Vagina (tissue), 2 donors: ENCODE measurements at regions not wholly inside any gene's neighbourhood (a gene's known extent, or its start where the extent isn't known, plus 50 kb on each side); places are given as distances from the start of the nearest gene placed in this dataset.

Source experiments
- DNase-seq, 2 donors: peaks; one replicate each; pipeline ENCODE4 v3.0.0-alpha.2; 2017; ENCODE audit errors: extremely low spot score in 2 of 2
- H3K27ac ChIP-seq: fragments of 200-600 bp; sonication (generic); one replicate; pipeline ENCODE4 v1.5.1; 2019
- H3K27me3 ChIP-seq: fragments of 200-600 bp; sonication (generic); one replicate; pipeline ENCODE4 v1.5.1; 2019
- H3K36me3 ChIP-seq, 2 donors: fragments of 200-600 bp; sonication (generic); one replicate each; pipeline ENCODE4 v1.5.1; 2017 to 2019
- H3K4me1 ChIP-seq: fragments of 200-600 bp; sonication (generic); one replicate; pipeline ENCODE4 v1.5.1; 2019
- H3K4me3 ChIP-seq, 2 donors: fragments of 200-600 bp; sonication (generic); 1 replicate in 1 of 2; 2 replicates in 1 of 2; pipeline ENCODE4 v1.5.1; 2016 to 2019
- H3K9me3 ChIP-seq: fragments of 200-600 bp; sonication (generic); one replicate; pipeline ENCODE4 v1.5.1; 2019
- CTCF ChIP-seq, 3 experiments: fragments of 450-650 bp in 2 of 3; fragments of 200-600 bp in 1 of 3; sonication (generic) in 1 of 3; IDR thresholded peaks; one replicate each; pipeline ENCODE4 v1.5.1; 2017 to 2019; ENCODE audit warnings: antibody characterized with exemption in 3 of 3, mild to moderate bottlenecking in 2 of 3, moderate library complexity in 2 of 3
- POLR2A ChIP-seq, 2 donors: fragments of 450-650 bp; IDR thresholded peaks; one replicate each; pipeline ENCODE4 v1.6.1; 2017; ENCODE audit warnings: antibody characterized with exemption in 2 of 2, mild to moderate bottlenecking in 2 of 2, moderate library complexity in 2 of 2
- POLR2AphosphoS5 ChIP-seq, 2 donors: sonication (generic); formaldehyde crosslinking; IDR thresholded peaks; one replicate each; pipeline ENCODE4 v1.9.0; 2017; ENCODE audit warnings: antibody characterized with exemption in 2 of 2, mild to moderate bottlenecking in 2 of 2, low read depth in 1 of 2; ENCODE audit not compliant: insufficient read depth in 1 of 2
- intact Hi-C: fragments of 100-400 bp; cut with DNase I; formaldehyde crosslinking; loops from one replicate; pipeline ENCODE4 v1.15.1; 2023

- DNase-seq, result no peak
- H3K4me3 ChIP-seq, result no peak overlapping the region
- no peaks in the 10 kb centered on the region for H3K4me1 ChIP-seq
- TF ChIP-seq POLR2A (IDR thresholded peaks at IDR 0.05), result no peak
- TF ChIP-seq POLR2AphosphoS5 (IDR thresholded peaks at IDR 0.05; ENCODE audit: insufficient read depth in 1 of 2, low read depth in 1 of 2), result no peak
- no peaks in the 10 kb centered on the region for H3K9me3 ChIP-seq
- no peak overlapping the region for H3K27ac ChIP-seq
- H3K36me3 ChIP-seq, result no peaks in the 10 kb centered on the region
- intact Hi-C loops, result no loop called here
- H3K27me3 ChIP-seq, result no peaks in the 10 kb centered on the region
Measured at GRCh38 chr15:87563869-87564268, 692.7 kb downstream of the NTRK3 start.

- DNase-seq, result no peak
Measured at GRCh38 chr15:87562203-87562602, 694.3 kb downstream of the NTRK3 start.

GRCh38 chr15:87561641-87562040, 694.9 kb downstream of the NTRK3 start:
- no peak overlapping the region for H3K4me3 ChIP-seq
- no peaks in the 10 kb centered on the region for H3K27me3 ChIP-seq
- H3K27ac ChIP-seq, result no peak overlapping the region
- no peaks in the 10 kb centered on the region for H3K4me1 ChIP-seq
- H3K36me3 ChIP-seq, result no peaks in the 10 kb centered on the region
- no peak for DNase-seq
- TF ChIP-seq POLR2AphosphoS5 (IDR thresholded peaks at IDR 0.05; ENCODE audit: insufficient read depth in 1 of 2, low read depth in 1 of 2), result no peak
- TF ChIP-seq CTCF (IDR thresholded peaks at IDR 0.05), result no peak
- TF ChIP-seq POLR2A (IDR thresholded peaks at IDR 0.05), result no peak
- intact Hi-C loops, result no loop called here
- H3K9me3 ChIP-seq, result no peaks in the 10 kb centered on the region

More at GRCh38 chr15:87562203-87562602, 694.3 kb downstream of the NTRK3 start:
- no peak for TF ChIP-seq CTCF (IDR thresholded peaks at IDR 0.05)
- Histone ChIP-seq H3K9me3 (no peaks in the 10 kb centered on the region), H3K36me3 (no peaks in the 10 kb centered on the region), H3K4me3 (no peak overlapping the region), H3K27me3 (no peaks in the 10 kb centered on the region), H3K4me1 (no peaks in the 10 kb centered on the region), H3K27ac (no peak overlapping the region)
- intact Hi-C loops, result no loop called here

GRCh38 chr15:87557881-87558280, 698.7 kb downstream of the NTRK3 start:
- no peak overlapping the region for H3K4me3 ChIP-seq
- H3K27ac ChIP-seq, result no peak overlapping the region
- no peaks in the 10 kb centered on the region for H3K27me3 ChIP-seq
- TF ChIP-seq CTCF (IDR thresholded peaks at IDR 0.05) (no peak), POLR2AphosphoS5 (IDR thresholded peaks at IDR 0.05; ENCODE audit: insufficient read depth in 1 of 2, low read depth in 1 of 2) (no peak), POLR2A (IDR thresholded peaks at IDR 0.05) (no peak)
- H3K36me3 ChIP-seq, result no peaks in the 10 kb centered on the region
- no peaks in the 10 kb centered on the region for H3K9me3 ChIP-seq
- H3K4me1 ChIP-seq, result no peaks in the 10 kb centered on the region
- intact Hi-C loops, result no loop called here
- DNase-seq, result no peak

GRCh38 chr15:87556886-87557285, 699.7 kb downstream of the NTRK3 start:
- no peak for DNase-seq
- TF ChIP-seq CTCF (IDR thresholded peaks at IDR 0.05) (no peak), POLR2AphosphoS5 (IDR thresholded peaks at IDR 0.05; ENCODE audit: insufficient read depth in 1 of 2, low read depth in 1 of 2) (no peak), POLR2A (IDR thresholded peaks at IDR 0.05) (no peak)
- no peaks in the 10 kb centered on the region for H3K36me3 ChIP-seq
- intact Hi-C loops, result no loop called here
- no peaks in the 10 kb centered on the region for H3K9me3 ChIP-seq
- H3K4me1 ChIP-seq, result no peaks in the 10 kb centered on the region
- H3K4me3 ChIP-seq, result no peak overlapping the region
- H3K27ac ChIP-seq, result no peak overlapping the region
- H3K27me3 ChIP-seq, result no peaks in the 10 kb centered on the region

GRCh38 chr15:87549860-87550259, 706.7 kb downstream of the NTRK3 start:
- no peak for DNase-seq
- intact Hi-C loops, result no loop called here
- Histone ChIP-seq H3K9me3 (no peaks in the 10 kb centered on the region), H3K27ac (no peak overlapping the region), H3K4me3 (no peak overlapping the region), H3K4me1 (no peaks in the 10 kb centered on the region), H3K36me3 (no peaks in the 10 kb centered on the region), H3K27me3 (no peaks in the 10 kb centered on the region)
- TF ChIP-seq CTCF (IDR thresholded peaks at IDR 0.05) (no peak), POLR2AphosphoS5 (IDR thresholded peaks at IDR 0.05; ENCODE audit: insufficient read depth in 1 of 2, low read depth in 1 of 2) (no peak), POLR2A (IDR thresholded peaks at IDR 0.05) (no peak)
